HS-5 (cell line): ENCODE measurements at regions not wholly inside any gene's neighbourhood (a gene's known extent, or its start where the extent isn't known, plus 50 kb on each side); places are given as distances from the start of the nearest gene placed in this dataset.
"Not testable (repeated sequence)": the region's sequence is repeated elsewhere in the genome, so short reads cannot be mapped to it uniquely, and the experiment has no call there.

ENCODE experiments used
- DNase-seq: peaks from one replicate; pipeline ENCODE4 v3.0.0-alpha.2; 2012; ENCODE audit warnings: low read depth

DNA sequence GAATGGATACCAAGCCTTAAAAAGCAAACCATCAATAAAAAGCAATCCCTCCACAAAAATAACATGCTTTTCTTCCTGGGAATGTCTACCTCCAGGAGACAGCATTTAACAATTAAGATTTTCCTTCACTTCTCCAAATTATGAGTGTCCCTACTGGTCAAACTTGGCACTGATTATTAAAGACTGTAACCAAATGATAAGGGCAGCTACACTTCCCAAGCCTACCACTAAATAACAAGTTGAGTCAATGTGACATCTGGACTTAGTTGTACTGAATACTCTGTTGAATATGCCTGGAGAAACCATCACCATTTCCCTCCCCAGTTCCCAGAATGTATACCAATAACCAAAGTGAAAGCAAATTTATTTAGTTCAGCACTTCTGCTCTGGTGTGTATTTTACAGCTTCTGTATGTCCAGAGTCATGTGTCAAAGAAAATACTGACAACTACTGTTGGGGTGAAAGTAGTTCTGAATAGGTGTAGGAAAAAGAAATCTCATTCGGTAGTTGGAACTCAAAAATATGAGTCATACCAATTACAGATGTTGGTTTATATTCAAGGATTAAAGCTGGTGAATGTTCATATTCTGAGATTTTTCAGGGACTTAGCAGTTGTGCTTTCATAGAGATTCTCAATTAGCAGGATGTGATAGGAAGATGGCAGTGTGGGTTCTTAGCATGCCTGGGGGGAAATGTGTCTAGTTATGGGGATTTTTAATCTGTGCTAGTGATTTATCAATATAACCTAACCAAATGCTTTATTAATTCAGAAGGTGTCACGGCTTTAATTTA lies 1291.6 kb upstream of the GYPC start:
- DNase-seq = no peak

DNA sequence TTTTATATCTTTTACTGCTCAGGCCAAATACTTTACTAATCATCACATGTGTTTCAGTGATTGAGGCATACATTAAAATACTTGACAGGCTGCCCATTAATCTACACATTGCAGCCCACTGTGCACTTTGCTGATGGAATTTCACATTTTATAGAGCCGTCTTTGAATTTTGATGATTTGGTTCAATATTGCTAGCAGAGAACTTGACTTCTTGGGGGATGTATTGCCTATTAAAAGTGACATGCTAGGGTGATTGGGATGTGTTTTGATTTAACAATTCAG lies 1291.0 kb upstream of the GYPC start:
- no peak for DNase-seq

DNA sequence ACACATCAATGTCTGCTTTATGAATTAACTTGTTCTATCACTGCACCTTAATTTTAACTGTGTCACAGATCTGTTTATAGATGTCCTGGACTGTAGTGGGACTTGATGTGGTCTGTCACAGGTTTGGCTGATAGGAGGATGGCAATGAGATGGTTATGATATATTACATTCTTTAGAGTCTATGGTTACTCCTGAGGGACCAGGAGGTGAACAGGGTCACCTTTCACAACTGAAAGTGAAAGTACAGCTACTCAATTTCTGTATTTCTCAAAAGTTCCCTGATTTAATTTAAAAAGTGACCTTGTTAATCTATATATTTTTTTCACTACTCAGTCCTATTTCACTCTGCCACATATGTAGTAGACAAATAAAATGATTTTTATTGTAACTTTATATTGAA lies 1284.1 kb upstream of the GYPC start:
- peak; percentile 6 for DNase-seq

DNA sequence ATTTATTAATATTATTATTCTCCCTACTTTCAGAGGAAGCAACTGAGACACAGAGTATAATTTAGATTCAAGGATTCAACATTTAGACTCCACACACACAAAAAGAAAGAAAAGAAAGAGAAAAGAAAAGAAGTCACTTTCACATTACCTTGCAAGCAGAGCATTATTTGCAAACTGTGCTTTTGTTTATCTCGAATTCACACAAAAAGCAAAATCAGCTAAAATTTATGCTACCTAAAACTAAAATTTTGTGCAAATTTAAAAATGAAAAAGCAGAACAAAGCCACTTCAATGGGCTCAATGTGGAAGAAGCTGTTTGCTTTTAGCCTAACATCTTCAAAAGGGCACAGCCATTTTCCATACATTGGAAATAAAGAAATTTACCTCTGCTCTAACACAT lies 1282.7 kb upstream of the GYPC start:
- no peak for DNase-seq

DNA sequence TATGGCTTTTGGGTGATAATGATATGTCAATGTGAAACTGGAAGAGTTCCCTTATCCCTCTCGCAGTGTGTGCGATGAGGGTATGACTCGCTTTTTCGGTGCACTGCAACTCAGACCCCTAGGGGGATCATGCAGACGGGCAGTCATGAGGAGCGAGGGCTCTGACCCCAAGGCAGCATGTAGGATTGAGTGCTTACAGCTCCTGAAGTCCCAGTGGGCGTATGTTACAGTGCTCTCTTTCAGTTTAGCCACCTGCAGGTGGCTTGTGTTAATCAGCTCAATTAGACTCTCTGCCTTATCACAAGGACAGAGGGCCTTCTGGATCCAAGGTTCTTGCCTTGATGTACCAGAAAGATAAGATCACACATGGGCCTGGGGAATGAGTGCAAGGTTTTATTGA lies 1269.9 kb upstream of the GYPC start:
- no peak for DNase-seq

DNA sequence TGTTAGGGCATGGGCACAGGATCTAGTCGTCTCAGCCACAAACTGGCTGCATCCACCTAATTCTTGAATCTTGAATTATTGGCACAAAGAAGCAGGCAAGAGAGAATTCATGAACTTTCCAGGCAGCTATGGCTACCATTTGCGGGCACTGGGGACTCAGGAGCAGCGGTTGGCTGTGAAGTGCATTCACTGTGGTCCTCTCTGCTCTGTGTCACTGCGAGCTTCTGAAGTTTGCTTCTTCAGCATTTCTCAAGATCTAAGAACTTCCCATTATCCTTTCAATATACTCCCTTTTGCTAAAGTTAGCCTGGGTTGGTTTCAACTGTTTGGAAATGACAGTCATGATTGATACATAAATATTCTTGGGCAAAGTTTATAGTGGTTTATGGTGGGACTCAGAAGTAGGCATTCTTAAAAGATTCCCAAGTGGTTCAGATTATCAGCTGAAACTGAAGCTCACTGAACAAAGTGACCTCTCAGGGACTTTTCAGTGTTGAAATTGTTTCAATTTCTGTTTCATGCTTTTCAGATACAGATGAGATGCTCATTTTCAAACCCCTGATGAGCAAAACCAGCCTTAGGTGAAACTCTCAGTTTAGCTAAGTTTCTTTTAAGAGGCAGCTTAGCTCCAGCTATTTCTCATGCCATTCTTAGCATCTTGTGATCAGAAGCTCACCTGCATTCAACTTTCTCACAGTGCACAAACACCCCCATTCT lies 1258.3 kb upstream of the GYPC start:
- no peak for DNase-seq

DNA sequence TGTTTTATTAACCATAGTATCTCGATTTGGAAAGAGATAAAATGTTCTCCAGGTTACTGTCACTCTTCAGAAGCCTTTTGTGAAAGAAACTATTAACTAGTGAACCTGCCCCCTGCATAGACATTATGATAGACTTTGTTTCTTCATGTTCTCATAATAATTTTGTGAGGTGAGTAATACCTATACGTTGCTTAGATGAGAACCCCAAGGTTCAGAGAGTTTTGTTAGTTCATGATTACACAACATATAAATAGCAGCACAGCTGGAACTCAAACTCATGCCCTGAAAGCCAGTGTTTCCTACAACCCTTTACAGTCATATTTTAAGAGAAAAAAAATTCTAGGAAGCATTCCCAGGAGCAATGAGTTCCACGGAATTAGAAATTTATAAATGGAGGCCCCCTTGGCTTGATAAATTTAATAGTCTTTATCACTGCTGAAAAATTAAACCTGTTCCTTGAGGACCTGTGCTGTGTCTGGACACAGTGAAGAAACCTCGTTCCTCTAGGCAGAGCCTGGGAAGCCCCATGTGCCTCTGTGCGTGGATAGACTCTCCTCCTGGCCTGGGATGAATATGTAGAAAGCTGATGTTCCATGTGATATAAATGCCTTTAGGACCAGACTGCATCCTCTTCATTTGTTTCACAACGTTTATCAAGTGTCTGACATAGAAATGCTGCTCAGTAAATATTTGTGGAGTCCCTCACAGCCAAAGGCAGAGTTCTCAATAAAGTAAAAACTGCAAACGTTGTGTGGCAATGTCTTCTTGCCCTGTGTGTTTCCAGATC lies 1257.0 kb upstream of the GYPC start:
- no peak for DNase-seq

DNA sequence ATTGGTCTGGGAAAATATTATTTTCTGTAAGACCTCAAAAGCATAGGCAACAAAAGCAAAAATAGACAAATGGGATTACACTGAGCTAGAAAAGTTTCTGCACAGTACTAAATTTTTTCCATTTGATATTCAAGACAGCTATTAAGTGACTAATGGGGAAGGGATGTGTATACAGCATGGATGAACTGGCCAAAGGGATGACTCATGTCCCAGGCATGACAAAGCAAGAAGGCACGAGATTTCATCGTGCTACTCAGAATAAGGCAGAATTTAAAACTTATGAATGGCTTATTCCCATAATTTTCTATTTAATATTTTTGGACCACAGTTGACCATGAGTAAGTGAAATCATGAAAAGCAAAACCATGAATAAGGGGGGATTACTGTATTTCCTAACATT lies 1250.1 kb upstream of the GYPC start:
- peak; percentile 89 for DNase-seq

DNA sequence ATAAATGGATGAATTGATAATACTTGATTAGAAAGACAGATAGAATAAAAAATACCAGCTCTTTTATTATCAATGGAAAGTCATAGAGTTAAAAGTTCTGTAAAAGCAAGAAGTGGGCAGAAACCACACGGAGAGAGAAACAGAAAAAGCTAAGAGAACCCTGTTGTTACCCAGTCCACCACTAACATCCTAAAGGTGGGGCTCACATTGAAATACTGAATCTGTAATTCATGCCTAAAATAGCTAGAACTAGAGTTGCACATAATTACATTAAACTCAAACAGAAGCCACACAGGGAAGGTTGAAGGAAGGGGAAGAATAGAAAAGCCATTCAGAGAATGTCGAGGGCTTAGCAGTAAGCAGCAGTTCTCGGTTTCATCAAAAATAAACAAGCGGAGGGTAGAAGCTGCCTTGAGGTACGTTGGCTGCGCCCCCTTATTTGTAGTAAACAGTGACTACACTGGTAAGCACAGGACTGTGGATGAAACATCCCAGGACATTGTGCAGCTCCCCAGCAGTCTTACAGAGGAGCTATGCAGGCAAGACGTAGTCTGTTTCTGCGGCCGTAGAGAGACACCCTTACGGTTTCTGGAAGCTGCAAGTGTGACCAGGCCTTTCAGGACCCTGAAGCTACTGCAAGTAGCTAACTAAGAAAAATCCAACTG lies 1247.0 kb upstream of the GYPC start:
- no peak for DNase-seq

DNA sequence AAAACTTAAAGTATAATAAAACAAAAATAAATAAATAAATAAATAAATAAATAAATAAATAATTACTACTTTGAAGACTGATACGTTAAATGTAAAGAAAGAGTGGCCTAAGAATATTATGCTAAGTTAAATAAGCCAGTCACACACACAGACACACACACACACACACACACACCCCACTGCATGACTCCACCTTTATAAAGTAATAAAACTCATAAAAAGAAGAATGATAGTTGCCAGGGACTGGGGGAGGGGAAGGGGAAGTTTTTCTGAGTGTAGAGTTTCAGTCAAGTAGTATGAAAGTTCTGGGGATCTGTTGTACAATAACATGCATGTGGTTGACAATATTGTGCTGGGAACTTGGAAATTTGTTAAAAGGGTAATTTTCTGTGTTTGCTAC lies 1237.5 kb upstream of the GYPC start:
- DNase-seq = no peak

DNA sequence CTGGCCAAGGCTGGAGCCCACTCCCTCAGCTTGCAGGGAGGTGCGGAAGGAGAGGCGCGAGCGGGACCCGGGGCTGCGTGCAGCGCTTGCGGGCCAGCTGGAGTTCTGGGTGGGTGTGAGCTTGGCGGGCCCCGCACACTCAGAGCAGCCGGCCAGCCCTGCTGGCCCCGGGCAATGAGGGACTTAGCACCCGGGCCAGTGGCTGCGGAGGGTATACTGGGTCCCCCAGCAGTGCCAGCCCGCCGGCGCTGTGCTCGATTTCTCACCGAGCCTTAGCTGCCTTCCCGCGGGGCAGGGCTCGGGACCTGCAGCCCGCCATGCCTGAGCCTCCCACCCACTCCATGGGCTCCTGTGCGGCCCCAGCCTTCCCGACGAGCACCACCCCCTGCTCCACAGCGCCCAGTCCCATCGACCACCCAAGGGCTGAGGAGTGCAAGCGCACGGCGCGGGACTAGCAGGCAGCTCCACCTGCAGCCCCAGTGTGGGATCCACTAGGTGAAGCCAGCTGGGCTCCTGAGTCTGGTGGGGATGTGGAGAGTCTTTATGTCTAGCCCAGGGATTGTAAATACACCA lies 1233.7 kb upstream of the GYPC start:
- DNase-seq = not testable (repeated sequence)

DNA sequence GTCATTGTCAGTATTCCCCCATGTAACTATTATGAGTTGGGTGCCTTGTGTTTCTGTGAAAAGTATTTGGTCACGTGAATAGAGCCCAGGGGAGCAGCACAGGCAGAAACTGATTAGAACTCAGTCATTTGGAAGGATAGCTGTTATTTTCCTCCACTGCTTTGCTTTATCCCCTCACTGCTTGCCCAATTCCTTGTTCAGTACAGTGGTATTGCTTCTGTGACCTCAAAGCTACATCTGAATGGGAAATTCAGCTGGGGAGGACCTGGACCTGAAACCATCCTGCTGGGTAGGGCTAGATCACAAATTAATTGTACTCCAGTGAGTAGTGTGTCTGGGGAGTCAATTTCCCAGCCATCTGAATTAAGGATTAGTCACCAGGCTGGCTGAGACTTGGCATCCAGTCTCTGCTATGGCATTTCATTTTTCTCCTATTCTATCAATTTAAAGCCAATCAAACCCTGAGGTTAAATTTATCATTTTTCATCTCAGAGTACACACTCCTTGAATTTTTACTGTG lies 1231.6 kb upstream of the GYPC start:
- DNase-seq = no peak

DNA sequence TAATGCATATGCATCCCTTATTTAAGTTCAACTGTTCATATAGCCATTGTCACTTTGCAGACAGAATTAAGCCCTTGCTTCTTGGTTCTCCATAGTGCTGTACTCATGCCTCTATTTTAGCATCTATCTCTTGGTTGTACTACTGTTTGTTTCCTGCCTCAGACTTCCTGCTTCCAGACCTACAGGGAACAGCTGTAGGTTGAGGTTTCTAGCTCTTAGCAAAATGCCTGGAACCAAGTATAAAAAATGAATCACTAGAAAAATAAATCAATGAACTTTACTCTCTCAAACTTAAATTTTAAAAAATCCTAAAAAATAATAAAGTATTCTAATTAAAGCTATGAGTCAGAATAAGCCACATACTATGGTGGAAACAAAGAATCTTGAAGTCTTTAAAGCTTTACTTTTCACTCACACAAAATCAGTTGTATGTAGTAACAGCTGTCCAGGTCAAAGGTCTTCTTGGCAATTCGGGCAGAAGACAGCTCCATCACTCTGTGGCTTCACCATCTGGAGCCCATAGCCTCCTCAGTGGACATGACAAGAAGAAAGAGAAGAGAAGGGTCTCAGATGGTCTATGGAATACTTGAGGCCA lies 1228.1 kb upstream of the GYPC start:
- no peak for DNase-seq

DNA sequence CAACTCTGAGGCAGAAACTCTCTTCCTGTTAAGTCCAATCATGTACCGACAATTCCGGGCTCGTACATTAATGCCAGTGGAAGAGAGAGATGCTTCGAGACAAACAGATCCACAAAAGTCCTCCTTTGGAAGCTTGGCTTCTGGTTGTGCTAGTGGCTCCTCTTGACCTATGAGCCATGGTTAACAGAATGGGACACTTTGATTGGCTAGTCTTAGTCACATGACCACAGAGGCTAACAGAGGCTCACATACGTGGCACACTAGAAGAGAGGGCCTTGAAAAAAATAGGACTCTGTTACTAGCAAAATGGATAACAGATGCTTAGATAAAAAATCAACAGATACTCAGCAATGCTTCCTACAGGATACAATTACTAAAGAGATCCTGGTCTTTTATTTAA lies 1211.9 kb upstream of the GYPC start:
- DNase-seq = no peak

DNA sequence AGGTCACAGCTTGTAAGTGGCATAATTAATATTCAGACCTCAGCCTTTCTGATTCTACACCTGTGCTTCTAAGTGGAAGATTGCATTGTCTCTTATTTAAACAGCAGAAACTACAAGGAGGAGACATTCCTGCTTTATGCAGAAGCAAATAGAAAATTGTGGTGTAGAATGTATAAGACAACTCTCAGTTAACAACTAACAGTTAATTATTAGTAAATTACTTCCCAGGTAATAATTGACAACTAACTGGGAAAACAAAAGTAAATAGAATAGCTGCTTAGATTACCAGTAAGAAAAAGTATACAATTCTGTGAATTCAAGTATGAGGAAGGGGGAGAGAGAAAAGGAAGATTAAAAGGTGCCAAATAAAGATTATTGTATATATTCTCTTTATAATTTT lies 1210.5 kb upstream of the GYPC start:
- DNase-seq = no peak

DNA sequence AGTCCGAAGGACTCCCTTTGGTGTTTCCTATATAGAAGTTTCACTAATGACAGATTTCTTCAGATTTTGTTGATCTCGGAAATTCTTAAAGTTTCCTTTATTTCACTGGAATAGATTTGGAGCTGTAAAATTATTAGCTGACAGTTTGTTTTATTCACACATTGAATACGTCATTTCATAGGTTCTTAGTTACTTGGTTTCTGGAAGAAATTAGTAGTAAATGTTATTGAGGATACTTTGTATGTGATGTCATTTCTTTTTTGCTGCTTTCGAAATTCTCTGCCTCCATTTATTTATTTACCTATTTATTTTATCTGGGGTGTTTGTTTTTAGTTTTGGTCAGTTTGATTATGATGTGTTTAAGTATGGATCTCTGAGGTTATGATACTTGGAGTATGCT lies 1205.9 kb upstream of the GYPC start:
- DNase-seq = no peak

DNA sequence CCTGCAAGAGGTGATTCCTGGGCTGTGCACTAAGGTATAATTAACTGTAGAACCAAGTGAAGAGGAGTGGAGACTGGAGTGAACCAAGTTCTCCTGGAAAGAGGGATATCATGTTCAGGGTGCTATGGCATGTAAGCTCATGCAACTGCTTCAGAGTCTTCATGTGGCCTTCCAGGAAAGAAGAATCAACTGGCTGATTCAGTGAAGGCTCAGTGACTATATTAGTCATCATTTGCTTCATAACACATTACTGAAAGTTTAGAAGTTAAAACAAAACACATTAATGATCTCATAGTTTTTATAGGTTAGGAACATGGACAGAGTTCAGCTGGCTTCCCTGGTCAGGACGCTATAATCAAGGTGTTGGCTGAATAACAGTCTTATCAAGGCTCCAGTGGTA lies 1200.8 kb upstream of the GYPC start:
- peak; percentile 15 for DNase-seq

DNA sequence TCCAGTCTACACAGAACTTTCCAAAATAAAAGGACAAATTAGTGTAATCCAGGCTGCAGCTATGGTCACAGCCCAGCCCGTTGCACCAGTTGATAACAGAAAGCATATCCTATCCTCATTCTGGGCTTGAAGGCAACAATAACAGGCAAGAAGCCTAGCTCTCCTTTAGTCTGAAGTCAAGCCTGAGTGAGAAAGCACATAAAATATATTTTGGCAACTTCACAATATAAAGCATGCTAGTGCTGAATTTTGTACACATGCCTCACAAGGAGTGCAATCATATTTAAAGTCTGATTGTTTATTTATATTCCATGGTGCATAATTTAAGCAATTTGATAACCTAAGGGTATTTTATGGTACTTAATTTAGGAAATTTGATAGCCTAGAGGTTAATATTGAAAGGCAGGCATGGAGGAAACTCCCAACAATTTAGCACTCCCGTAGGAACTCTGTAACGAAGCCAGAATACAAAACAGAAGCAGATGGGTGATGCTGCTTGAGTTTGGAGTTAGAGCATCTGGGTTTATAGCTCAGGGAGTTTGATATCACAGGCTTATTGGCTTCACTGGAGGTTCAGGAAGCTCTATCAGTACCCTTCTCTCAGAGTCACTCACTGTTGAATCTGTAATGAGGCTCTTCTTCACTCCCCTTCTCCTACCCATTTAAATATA lies 1199.1 kb upstream of the GYPC start:
- no peak for DNase-seq

DNA sequence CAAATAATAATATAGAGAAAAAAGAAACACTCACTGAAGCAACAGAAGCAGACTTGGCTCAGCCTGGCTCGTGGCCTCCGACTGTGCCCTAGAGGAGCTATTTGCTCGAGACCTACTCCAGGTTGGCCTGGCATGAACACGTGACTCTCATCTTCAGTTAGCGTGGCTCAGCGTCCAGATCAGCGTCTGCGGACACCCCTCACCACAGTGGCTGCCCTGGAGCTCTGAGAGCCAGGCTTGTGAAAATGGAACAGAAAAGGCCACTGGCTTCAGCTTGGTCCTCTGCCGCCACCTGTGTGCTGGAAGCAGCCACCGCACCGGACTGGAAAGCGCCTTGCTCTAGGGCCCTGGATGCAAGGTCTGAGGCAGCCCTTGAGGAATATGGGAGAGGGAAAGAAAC lies 1184.0 kb upstream of the GYPC start:
- DNase-seq = no peak

DNA sequence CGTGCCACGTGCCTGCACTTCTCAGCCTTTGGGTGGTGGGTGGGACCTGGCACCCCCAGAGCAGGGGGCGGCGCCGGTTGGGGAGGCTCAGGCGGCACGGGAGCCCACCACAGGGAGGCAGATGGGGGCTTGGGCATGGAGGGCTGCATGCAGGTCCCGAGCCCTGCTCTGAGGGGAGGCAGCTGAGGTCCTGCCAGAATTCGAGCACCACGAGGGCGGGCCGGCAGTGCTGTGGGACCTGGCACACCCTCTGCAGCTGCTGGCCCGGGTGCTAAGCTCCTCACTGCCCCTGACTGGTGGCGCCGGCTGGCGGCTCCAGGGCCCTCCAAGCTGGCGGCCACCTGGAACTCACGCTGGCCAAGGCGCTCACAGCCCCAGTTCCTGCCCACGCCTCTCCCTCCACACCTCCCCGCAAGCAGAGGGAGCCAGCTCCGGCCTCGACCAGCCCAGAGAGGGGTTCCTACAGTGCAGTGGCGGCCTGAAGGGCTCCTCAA lies 1176.8 kb upstream of the GYPC start:
- no peak for DNase-seq

DNA sequence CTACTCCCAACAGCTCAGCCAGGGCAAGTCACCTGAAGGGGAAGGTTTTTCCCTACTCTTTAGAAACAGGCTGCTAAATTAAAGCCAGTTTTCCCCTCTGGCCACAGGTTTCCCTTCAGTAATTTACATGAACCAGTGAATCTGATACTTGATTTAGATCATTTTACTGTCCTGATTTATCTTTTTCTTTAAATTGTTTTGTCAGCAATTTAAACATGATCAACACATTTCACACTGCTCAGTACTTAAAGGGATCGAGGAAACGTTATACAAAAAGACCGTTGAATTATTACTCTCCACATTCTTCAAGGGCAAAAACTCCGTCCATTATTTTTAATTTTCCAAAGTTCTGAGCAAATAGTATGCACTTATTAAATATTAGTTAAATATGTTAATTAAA lies 1165.7 kb upstream of the GYPC start:
- no peak for DNase-seq
